ENCODE measurements at regions not wholly inside any gene's neighbourhood (a gene's known extent, or its start where the extent isn't known, plus 50 kb on each side); places are given as distances from the start of the nearest gene placed in this dataset.

GRCh38 chr15:70539912-70540530 lies 223.3 kb downstream of the UACA start:
- WGBS, 2 experiments (ENCODE audit: extremely low coverage in 1 of 2, insufficient coverage in 1 of 2, insufficient read length in 1 of 2, insufficient replicate concordance in 2 of 2, low coverage in 1 of 2, low lambda C conversion rate in 2 of 2, missing lambda C conversion rate in 1 of 2): 96% methylated on average over 12 of the region's 12 CpGs; no CpG with 5 or more reads in 1 of the 2 experiments
- H3K23me2 ChIP-seq (ENCODE audit: low read depth, low read length): peaks cover 1% of the 10 kb centered on the region; the same call in 1 of the 2 replicates
- no peak overlapping the region for H4K8ac ChIP-seq (ENCODE audit: extremely low read depth, insufficient read depth, low read length)
- H2BK20ac ChIP-seq (ENCODE audit: low read length): no peak overlapping the region
- no peak overlapping the region for H3K14ac ChIP-seq (ENCODE audit: insufficient read length)
- peak in 1 of 2 experiments; percentile 26 for DNase-seq (ENCODE audit: low read depth in 1 of 2, low spot score in 2 of 2)
- H3K27me3 ChIP-seq (replicated peaks in 1 of 4; ENCODE audit: control insufficient read depth in 3 of 4, extremely low read depth in 1 of 4, insufficient read depth in 3 of 4, low read length in 3 of 4): no peaks in the 10 kb centered on the region
- H3K23ac ChIP-seq (ENCODE audit: insufficient read length): no peak overlapping the region
- H3K56ac ChIP-seq (replicated peaks; ENCODE audit: insufficient read length, low read depth, low read length): no peak overlapping the region
- ChIA-PET POLR2A (ENCODE audit: partially characterized antibody) (no interaction called here), CTCF (ENCODE audit: partially characterized antibody) (interaction anchor here (1.2 to 2.0 kb wide), 2 partner anchors 10 to 27 kb away, joined by 3 to 5 read pairs; no protein-coding TSS in a partner anchor)
- H3K79me2 ChIP-seq (ENCODE audit: control insufficient read depth in 1 of 2, insufficient read depth in 2 of 2, low read length in 2 of 2): no peaks in the 10 kb centered on the region
- no peak overlapping the region for H2BK120ac ChIP-seq (replicated peaks; ENCODE audit: low read depth, low read length)
- H3K9me3 ChIP-seq (ENCODE audit: insufficient read depth in 2 of 2, low read depth in 1 of 2, low read length in 1 of 2): no peaks in the 10 kb centered on the region
- H3K18ac ChIP-seq (ENCODE audit: extremely low read depth, low read length): no peak overlapping the region
- H3K79me1 ChIP-seq (ENCODE audit: low read depth, low read length): no peaks in the 10 kb centered on the region
- no peak overlapping the region for H4K91ac ChIP-seq (replicated peaks; ENCODE audit: insufficient read length, low read length)
- no peaks in the 10 kb centered on the region for H4K20me1 ChIP-seq (replicated peaks in 1 of 2; ENCODE audit: control insufficient read depth in 1 of 2, insufficient read depth in 2 of 2, low read length in 2 of 2)
- no peak overlapping the region for H2BK12ac ChIP-seq (ENCODE audit: low read depth, low read length)
- H3K4ac ChIP-seq (replicated peaks; ENCODE audit: insufficient read length, low read depth, low read length): no peak overlapping the region
- no peak overlapping the region for H2BK15ac ChIP-seq (ENCODE audit: low read length)
- no peak overlapping the region for H2AK5ac ChIP-seq (ENCODE audit: low read depth, low read length)
- H3K36me3 ChIP-seq (ENCODE audit: control insufficient read depth in 2 of 4, insufficient read depth in 4 of 4, low read length in 3 of 4): no peaks in the 10 kb centered on the region
- no peak overlapping the region for H4K5ac ChIP-seq (ENCODE audit: insufficient read length, low read depth, low read length)
- no peak overlapping the region for H2BK5ac ChIP-seq (ENCODE audit: low read depth, low read length)
- H3K4me3 ChIP-seq (ENCODE audit: extremely low read depth in 1 of 4, insufficient read depth in 2 of 4, low read depth in 3 of 4, low read length in 4 of 4): no peak overlapping the region
- H2AFZ ChIP-seq (ENCODE audit: low read length): no peak overlapping the region
- no peak overlapping the region for H3K9ac ChIP-seq (replicated peaks in 1 of 4; ENCODE audit: extremely low read depth in 1 of 4, low read depth in 3 of 4, low read length in 3 of 4)
- H3K4me1 ChIP-seq (replicated peaks in 1 of 4; ENCODE audit: control insufficient read depth in 3 of 4, insufficient read depth in 4 of 4, low read length in 3 of 4): peaks cover 0 to 4% (median 1%) of the 10 kb centered on the region in 4 experiments; a peak in 3 of 7 replicates
- FAIRE-seq: no peak
- H3K27ac ChIP-seq (ENCODE audit: low read depth, low read length): no peak overlapping the region
- H3K4me2 ChIP-seq (ENCODE audit: insufficient read depth in 1 of 2, low read depth in 2 of 2, low read length in 2 of 2): no peak overlapping the region
- TF ChIP-seq CHD2 (IDR thresholded peaks at IDR 0.05; ENCODE audit: low read length): no peak
- no peak for TF ChIP-seq TCF12 (IDR thresholded peaks at IDR 0.05; ENCODE audit: low read depth, low read length)
- no peak for TF ChIP-seq E2F6 (IDR thresholded peaks at IDR 0.05)
- TF ChIP-seq YY1 (IDR thresholded peaks at IDR 0.05; ENCODE audit: low read depth, low read length): no peak
- TF ChIP-seq SUZ12 (IDR thresholded peaks at IDR 0.05; ENCODE audit: low read length): no peak
- no peak for TF ChIP-seq KDM1A (IDR thresholded peaks at IDR 0.05; ENCODE audit: borderline replicate concordance, low read length)
- no peak for TF ChIP-seq CTCF (IDR thresholded peaks at IDR 0.05; ENCODE audit: control extremely low read depth in 1 of 3, insufficient read depth in 1 of 3, low read depth in 1 of 3, low read length in 3 of 3)
- TF ChIP-seq NRF1 (IDR thresholded peaks at IDR 0.05; ENCODE audit: low read depth, low read length): no peak
- no peak for TF ChIP-seq RNF2 (IDR thresholded peaks at IDR 0.05; ENCODE audit: borderline replicate concordance, low read depth, low read length, missing control alignments, poor library complexity, severe bottlenecking)
- TF ChIP-seq KDM4A (IDR thresholded peaks at IDR 0.05; ENCODE audit: low read depth, low read length, severe bottlenecking): no peak

All from H1 (cell line).